ENCODE measurements at regions not wholly inside any gene's neighbourhood (a gene's known extent, or its start where the extent isn't known, plus 50 kb on each side); places are given as distances from the start of the nearest gene placed in this dataset.
"Not testable (repeated sequence)": the region's sequence is repeated elsewhere in the genome, so short reads cannot be mapped to it uniquely, and the experiment has no call there.

DNA sequence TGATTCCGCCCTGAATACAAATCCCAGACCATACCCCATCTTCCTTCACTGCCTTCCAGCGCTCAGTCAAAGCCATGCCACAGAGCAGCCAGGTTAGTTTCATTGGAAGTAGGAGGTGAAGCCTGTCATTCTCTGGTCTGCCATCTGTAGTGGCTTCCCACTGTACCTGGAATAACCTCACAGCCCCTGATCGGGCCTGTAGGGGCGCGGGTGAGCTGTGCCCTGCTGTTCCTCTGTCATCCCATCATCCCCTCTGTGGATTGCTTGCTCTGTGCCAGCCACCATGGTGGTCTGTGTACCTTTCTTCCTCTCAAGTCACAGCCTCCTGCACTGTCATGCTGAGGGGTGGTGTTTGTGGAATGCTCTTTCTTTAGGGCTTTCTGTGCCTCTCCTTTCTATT, 155.1 kb downstream of the ZNF22 start:
- WGBS (ENCODE audit: insufficient coverage, low coverage, low lambda C conversion rate, missing lambda C conversion rate) = 76% methylated on average over 3 of the region's 5 CpGs
- DNase-seq (no peak), ATAC-seq (no peak)
- TF ChIP-seq CTCF (IDR thresholded peaks at IDR 0.05) = no peak
- TF ChIP-seq POLR2A (IDR thresholded peaks at IDR 0.05) = no peak
- no peaks in the 10 kb centered on the region for H3K9me3 ChIP-seq
- no peak overlapping the region for H3K27ac ChIP-seq
- no peaks in the 10 kb centered on the region for H3K4me1 ChIP-seq
- H3K36me3 ChIP-seq = no peaks in the 10 kb centered on the region
- no peak overlapping the region for H3K4me3 ChIP-seq
- no peaks in the 10 kb centered on the region for H3K27me3 ChIP-seq
- intact Hi-C loops (cut with DNase I) = no loop called here

DNA sequence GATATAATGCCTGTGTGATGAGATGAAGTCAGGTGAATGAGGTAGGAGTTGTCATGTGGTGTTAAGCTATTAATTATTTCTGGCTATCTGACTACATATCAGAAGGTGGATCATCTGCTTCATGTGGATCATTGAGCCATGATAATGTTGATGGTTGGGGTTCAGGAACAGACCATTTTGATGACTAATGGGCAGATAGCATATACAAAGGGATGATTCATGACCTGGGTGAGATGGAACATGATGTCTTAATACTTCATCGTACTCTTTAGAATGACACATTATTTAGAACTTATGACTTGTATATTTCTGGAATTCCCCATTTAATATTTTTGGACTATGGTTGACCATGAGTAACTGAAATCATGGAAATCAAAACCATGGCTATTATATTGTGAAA, 155.1 kb downstream of the OR13A1 start:
- intact Hi-C loops (cut with DNase I) = no loop called here
- no peak for ATAC-seq

DNA sequence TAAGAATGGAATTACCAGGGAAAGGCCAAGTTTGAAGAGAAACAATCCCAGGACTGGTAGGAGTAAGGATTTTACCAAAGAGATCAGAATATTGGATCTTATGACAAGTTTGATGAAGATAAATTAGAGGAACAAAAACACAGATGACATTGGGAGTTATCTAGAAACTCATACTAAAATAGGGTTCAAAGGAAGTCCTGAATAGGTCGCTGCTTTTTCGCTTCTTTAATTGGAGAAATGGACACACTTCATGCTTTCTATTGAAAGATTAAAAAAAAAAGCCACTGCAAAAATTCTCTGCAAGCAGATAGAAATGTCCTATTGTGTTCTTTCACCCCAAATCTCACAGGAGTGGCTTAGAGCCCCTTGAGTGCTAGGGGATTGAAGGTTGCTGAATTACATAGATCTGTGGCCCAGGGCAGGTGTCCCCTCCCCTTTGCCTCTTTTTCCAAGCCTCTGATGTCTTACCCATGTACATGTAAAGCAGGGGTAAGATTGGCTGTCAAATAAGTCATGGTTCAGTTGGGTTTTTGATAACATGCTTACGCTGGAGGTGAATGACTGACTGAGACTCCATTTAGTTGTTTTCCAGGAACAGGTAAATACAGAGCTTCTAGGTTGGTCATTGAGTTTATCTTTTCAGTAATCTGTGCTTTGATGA, 152.0 kb downstream of the OR13A1 start:
- H3K4me1 ChIP-seq = no peaks in the 10 kb centered on the region
- TF ChIP-seq CTCF (IDR thresholded peaks at IDR 0.05) (no peak), POLR2A (IDR thresholded peaks at IDR 0.05) (no peak)
- intact Hi-C loops (cut with DNase I) = no loop called here
- no peaks in the 10 kb centered on the region for H3K36me3 ChIP-seq
- 79% methylated on average over 3 of the region's 3 CpGs for WGBS (ENCODE audit: insufficient coverage, low coverage, low lambda C conversion rate, missing lambda C conversion rate)
- H3K9me3 ChIP-seq = no peaks in the 10 kb centered on the region
- no peak overlapping the region for H3K4me3 ChIP-seq
- H3K27me3 ChIP-seq = no peaks in the 10 kb centered on the region
- H3K27ac ChIP-seq = no peak overlapping the region
- no peak for DNase-seq
- ATAC-seq = no peak

More for the DNA sequence above, 155.1 kb downstream of the OR13A1 start:
- Histone ChIP-seq H3K36me3 (no peaks in the 10 kb centered on the region), H3K4me1 (no peaks in the 10 kb centered on the region), H3K9me3 (no peaks in the 10 kb centered on the region), H3K27ac (no peak overlapping the region), H3K4me3 (no peak overlapping the region), H3K27me3 (no peaks in the 10 kb centered on the region)
- WGBS (ENCODE audit: insufficient coverage, low coverage, low lambda C conversion rate, missing lambda C conversion rate) = 58% methylated on average over 1 of the region's 1 CpG
- no peak for DNase-seq
- TF ChIP-seq CTCF (IDR thresholded peaks at IDR 0.05) (no peak), POLR2A (IDR thresholded peaks at IDR 0.05) (no peak)

DNA sequence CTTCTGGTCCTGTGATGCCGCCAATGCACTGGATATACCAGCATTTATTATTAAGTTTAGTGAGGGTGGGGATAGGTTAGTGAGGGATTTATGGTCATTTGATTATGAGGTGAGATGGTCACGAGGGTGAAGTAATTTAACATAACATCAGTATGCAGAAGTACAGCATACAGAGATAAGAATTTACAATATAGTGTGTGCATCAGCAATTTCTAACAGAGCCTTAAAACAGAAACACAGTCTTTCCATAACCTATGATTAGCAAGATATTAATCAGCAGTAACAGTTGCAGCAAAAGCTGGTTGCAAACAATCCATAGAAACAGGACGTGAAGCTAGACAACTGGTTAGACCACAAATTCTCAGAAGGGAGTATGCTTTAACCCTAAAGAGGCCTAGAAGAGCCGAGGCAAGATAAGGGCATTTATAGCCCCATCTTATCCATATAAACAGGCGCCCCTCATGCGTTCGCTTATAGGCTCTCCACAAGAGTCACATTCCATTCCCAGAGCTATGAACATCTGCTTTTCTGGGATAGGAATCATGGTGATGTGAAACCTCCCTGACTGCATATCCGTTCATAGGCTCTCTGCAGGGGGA, 139.8 kb downstream of the OR13A1 start:
- WGBS (ENCODE audit: insufficient coverage, low coverage, low lambda C conversion rate, missing lambda C conversion rate) = 76% methylated on average over 8 of the region's 8 CpGs
- not testable (repeated sequence) for ATAC-seq

GRCh38 chr10:45179691-45180090, 135.7 kb downstream of the OR13A1 start:
- Histone ChIP-seq H3K27me3 (no peaks in the 10 kb centered on the region), H3K4me3 (no peak overlapping the region), H3K36me3 (no peaks in the 10 kb centered on the region), H3K27ac (no peak overlapping the region), H3K9me3 (no peaks in the 10 kb centered on the region), H3K4me1 (no peaks in the 10 kb centered on the region)
- TF ChIP-seq CTCF (IDR thresholded peaks at IDR 0.05) (no peak), POLR2A (IDR thresholded peaks at IDR 0.05) (no peak)
- ATAC-seq (no peak), DNase-seq (no peak)
- intact Hi-C loops (cut with DNase I) = no loop called here
- 74% methylated on average over 7 of the region's 13 CpGs for WGBS (ENCODE audit: insufficient coverage, low coverage, low lambda C conversion rate, missing lambda C conversion rate)

More for the DNA sequence above, 139.8 kb downstream of the OR13A1 start:
- H3K4me3 ChIP-seq; H3K4me1 ChIP-seq; H3K9me3 ChIP-seq; DNase-seq; H3K27ac ChIP-seq; H3K27me3 ChIP-seq; H3K36me3 ChIP-seq; intact Hi-C loops (cut with DNase I): not testable (repeated sequence)

Measured in right lobe of liver (tissue), 6 donors.